ENCODE measurements at regions not wholly inside any gene's neighbourhood (a gene's known extent, or its start where the extent isn't known, plus 50 kb on each side); places are given as distances from the start of the nearest gene placed in this dataset.

DNA sequence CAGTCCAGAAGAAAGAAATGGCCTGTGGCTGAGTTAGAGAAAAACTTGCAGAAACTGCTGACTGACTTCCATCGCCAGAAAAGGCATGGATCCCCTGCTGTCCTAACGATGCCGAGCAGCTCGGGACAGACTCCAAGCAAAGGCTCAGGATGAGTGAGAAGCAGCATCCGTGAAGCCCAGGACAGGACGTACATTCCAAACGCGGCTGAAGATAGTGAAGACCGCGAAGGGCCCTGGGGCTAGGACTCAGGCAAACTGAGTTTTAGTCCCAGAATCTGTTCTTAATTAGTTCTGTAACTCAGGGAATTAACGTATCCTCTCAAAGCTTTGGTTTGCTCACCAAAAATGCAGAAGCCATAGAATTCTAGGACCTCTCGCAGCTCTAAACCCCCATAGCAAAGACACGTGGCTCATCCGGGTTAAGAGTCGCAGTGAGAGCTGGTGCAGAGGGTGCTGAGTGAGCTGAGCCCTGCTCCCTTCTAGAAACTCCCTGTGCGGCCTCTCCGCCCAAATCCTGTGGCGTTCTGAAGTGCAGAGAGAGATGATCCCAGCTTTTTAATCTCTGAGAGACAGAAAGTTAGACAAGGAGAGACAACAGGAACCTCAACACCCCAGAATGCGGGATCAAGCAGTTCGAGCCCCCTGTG, 132.9 kb upstream of the THBS2 start:
- TF ChIP-seq, protein P1, sequence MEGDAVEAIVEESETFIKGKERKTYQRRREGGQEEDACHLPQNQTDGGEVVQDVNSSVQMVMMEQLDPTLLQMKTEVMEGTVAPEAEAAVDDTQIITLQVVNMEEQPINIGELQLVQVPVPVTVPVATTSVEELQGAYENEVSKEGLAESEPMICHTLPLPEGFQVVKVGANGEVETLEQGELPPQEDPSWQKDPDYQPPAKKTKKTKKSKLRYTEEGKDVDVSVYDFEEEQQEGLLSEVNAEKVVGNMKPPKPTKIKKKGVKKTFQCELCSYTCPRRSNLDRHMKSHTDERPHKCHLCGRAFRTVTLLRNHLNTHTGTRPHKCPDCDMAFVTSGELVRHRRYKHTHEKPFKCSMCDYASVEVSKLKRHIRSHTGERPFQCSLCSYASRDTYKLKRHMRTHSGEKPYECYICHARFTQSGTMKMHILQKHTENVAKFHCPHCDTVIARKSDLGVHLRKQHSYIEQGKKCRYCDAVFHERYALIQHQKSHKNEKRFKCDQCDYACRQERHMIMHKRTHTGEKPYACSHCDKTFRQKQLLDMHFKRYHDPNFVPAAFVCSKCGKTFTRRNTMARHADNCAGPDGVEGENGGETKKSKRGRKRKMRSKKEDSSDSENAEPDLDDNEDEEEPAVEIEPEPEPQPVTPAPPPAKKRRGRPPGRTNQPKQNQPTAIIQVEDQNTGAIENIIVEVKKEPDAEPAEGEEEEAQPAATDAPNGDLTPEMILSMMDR (IDR thresholded peaks at IDR 0.05; ENCODE audit: borderline replicate concordance, extremely low read depth, low read length, poor library complexity, severe bottlenecking): no peak
- TF ChIP-seq EZH2 (IDR thresholded peaks at IDR 0.05; ENCODE audit: borderline replicate concordance, low read depth, low read length, severe bottlenecking): no peak
